ENCODE measurements at regions not wholly inside any gene's neighbourhood (a gene's known extent, or its start where the extent isn't known, plus 50 kb on each side); places are given as distances from the start of the nearest gene placed in this dataset.
"Not testable (repeated sequence)": the region's sequence is repeated elsewhere in the genome, so short reads cannot be mapped to it uniquely, and the experiment has no call there.

GRCh38 chr10:30553018-30553625 lies 76.4 kb downstream of the LYZL2 start:
- no peaks in the 10 kb centered on the region for H3K4me1 ChIP-seq (ENCODE audit: control insufficient read depth, insufficient read depth, low read length, poor library complexity, severe bottlenecking)
- no peak for ATAC-seq (ENCODE audit: low read depth in 2 of 2)

GRCh38 chr10:30550967-30551815 lies 78.4 kb downstream of the LYZL2 start:
- no peaks in the 10 kb centered on the region for H3K27me3 ChIP-seq (ENCODE audit: control insufficient read depth, insufficient read depth, low read length)
- ATAC-seq (ENCODE audit: low read depth in 2 of 2) (no peak), DNase-seq (no peak)
- no peak overlapping the region for H3K4me3 ChIP-seq (ENCODE audit: low read depth, low read length)
- Mint-ChIP-seq H3K27ac (peak overlapping the region in 1 of 3 donors; percentile 2), H3K4me3 (peak overlapping the region in 1 of 4 donors; percentile 3), H3K4me1 (peaks cover 0 to 4% (median 0%) of the 10 kb centered on the region in 4 donors), H3K36me3 (peaks cover 3% of the 10 kb centered on the region), H3K9me3 (no peaks in the 10 kb centered on the region), H3K27me3 (peaks cover 18% of the 10 kb centered on the region)
- H3K36me3 ChIP-seq (ENCODE audit: control insufficient read depth, insufficient read depth, low read length), result no peaks in the 10 kb centered on the region
- H3K4me1 ChIP-seq (ENCODE audit: control insufficient read depth, insufficient read depth, low read length, poor library complexity, severe bottlenecking), result no peaks in the 10 kb centered on the region
- no peak overlapping the region for H3K27ac ChIP-seq (ENCODE audit: insufficient read depth, low read length, poor library complexity, severe bottlenecking)
- H3K9me3 ChIP-seq (ENCODE audit: control insufficient read depth in 2 of 2, low read length in 2 of 2), result no peaks in the 10 kb centered on the region

More at GRCh38 chr10:30553018-30553625, 76.4 kb downstream of the LYZL2 start:
- Mint-ChIP-seq H3K27ac (no peak overlapping the region), H3K36me3 (peaks cover 3% of the 10 kb centered on the region), H3K4me3 (no peak overlapping the region), H3K9me3 (no peaks in the 10 kb centered on the region), H3K4me1 (peaks cover 0 to 4% (median 0%) of the 10 kb centered on the region in 4 donors), H3K27me3 (peaks cover 16% of the 10 kb centered on the region)
- no peaks in the 10 kb centered on the region for H3K9me3 ChIP-seq (ENCODE audit: control insufficient read depth in 2 of 2, low read length in 2 of 2)
- H3K4me3 ChIP-seq (ENCODE audit: low read depth, low read length), result no peak overlapping the region
- no peaks in the 10 kb centered on the region for H3K36me3 ChIP-seq (ENCODE audit: control insufficient read depth, insufficient read depth, low read length)
- no peaks in the 10 kb centered on the region for H3K27me3 ChIP-seq (ENCODE audit: control insufficient read depth, insufficient read depth, low read length)
- H3K27ac ChIP-seq (ENCODE audit: insufficient read depth, low read length, poor library complexity, severe bottlenecking), result no peak overlapping the region
- no peak for DNase-seq

GRCh38 chr10:30549134-30549687 lies 80.3 kb downstream of the LYZL2 start:
- DNase-seq; H3K9me3 ChIP-seq (ENCODE audit: control insufficient read depth in 2 of 2, low read length in 2 of 2); H3K4me1 ChIP-seq (ENCODE audit: control insufficient read depth, insufficient read depth, low read length, poor library complexity, severe bottlenecking); H3K27ac ChIP-seq (ENCODE audit: insufficient read depth, low read length, poor library complexity, severe bottlenecking); H3K4me1 Mint-ChIP-seq; H3K27ac Mint-ChIP-seq; H3K9me3 Mint-ChIP-seq; H3K36me3 Mint-ChIP-seq; H3K4me3 ChIP-seq (ENCODE audit: low read depth, low read length); H3K4me3 Mint-ChIP-seq; ATAC-seq (ENCODE audit: low read depth in 2 of 2); H3K27me3 ChIP-seq (ENCODE audit: control insufficient read depth, insufficient read depth, low read length); H3K36me3 ChIP-seq (ENCODE audit: control insufficient read depth, insufficient read depth, low read length): not testable (repeated sequence)
- H3K27me3 Mint-ChIP-seq, result peaks cover 19% of the 10 kb centered on the region

DNA sequence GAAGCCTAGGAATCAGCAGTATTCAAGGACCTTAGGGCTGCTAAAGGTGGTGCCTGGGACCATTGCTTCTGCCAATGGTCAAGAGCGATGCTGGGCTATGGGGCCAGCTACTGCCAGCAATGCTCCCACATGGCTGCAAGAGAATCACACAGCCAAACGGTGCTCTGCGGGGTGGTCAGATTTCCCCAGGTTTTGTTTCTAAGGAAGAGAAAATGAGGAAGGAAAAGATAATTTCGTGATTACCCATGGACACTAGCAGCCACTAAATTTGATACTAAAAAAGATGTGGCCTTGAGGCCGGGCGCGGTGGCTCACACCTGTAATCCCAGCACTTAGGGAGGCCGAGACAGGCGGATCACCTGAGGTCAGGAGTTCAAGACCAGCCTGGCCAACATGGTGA lies 83.0 kb downstream of the LYZL2 start:
- no peaks in the 10 kb centered on the region for H3K27me3 ChIP-seq (ENCODE audit: control insufficient read depth, insufficient read depth, low read length)
- DNase-seq, result no peak
- Mint-ChIP-seq H3K4me1 (peaks cover 0 to 2% (median 0%) of the 10 kb centered on the region in 4 donors), H3K36me3 (peaks cover 3% of the 10 kb centered on the region), H3K27ac (no peak overlapping the region), H3K9me3 (no peaks in the 10 kb centered on the region), H3K27me3 (peaks cover 19% of the 10 kb centered on the region), H3K4me3 (no peak overlapping the region)
- H3K9me3 ChIP-seq (ENCODE audit: control insufficient read depth in 2 of 2, low read length in 2 of 2), result no peaks in the 10 kb centered on the region
- H3K36me3 ChIP-seq (ENCODE audit: control insufficient read depth, insufficient read depth, low read length), result no peaks in the 10 kb centered on the region
- H3K4me1 ChIP-seq (ENCODE audit: control insufficient read depth, insufficient read depth, low read length, poor library complexity, severe bottlenecking), result no peaks in the 10 kb centered on the region
- ATAC-seq (ENCODE audit: low read depth in 2 of 2), result no peak
- H3K27ac ChIP-seq (ENCODE audit: insufficient read depth, low read length, poor library complexity, severe bottlenecking), result no peak overlapping the region
- no peak overlapping the region for H3K4me3 ChIP-seq (ENCODE audit: low read depth, low read length)

DNA sequence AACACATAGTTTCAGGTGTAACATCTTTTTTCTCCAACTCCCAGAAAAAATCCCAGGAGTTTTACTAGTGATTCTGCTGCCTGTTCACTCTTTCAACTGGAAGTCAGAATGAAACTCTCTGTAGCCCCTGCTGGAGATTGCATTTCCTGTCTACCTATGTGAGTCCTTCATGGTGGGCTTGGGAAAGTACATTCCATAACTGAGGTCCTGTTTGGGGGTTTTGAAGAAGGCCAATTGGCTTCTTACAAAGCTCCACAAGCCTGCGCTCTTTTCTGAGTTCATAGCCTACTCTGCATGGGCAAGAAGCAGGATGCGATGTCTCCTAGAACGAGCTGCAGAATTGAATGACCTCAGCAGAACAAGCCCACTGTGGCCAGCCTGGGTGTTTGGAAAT lies 86.7 kb downstream of the LYZL2 start:
- Histone ChIP-seq H3K9me3 (ENCODE audit: control insufficient read depth in 2 of 2, low read length in 2 of 2) (no peaks in the 10 kb centered on the region), H3K4me1 (ENCODE audit: control insufficient read depth, insufficient read depth, low read length, poor library complexity, severe bottlenecking) (no peaks in the 10 kb centered on the region), H3K27me3 (ENCODE audit: control insufficient read depth, insufficient read depth, low read length) (no peaks in the 10 kb centered on the region), H3K27ac (ENCODE audit: insufficient read depth, low read length, poor library complexity, severe bottlenecking) (no peak overlapping the region), H3K36me3 (ENCODE audit: control insufficient read depth, insufficient read depth, low read length) (no peaks in the 10 kb centered on the region), H3K4me3 (ENCODE audit: low read depth, low read length) (no peak overlapping the region)
- Mint-ChIP-seq H3K9me3 (no peaks in the 10 kb centered on the region), H3K4me1 (no peaks in the 10 kb centered on the region), H3K36me3 (no peaks in the 10 kb centered on the region), H3K27me3 (peaks cover 20% of the 10 kb centered on the region), H3K27ac (no peak overlapping the region), H3K4me3 (no peak overlapping the region)
- ATAC-seq (ENCODE audit: low read depth in 2 of 2) (no peak), DNase-seq (no peak)

DNA sequence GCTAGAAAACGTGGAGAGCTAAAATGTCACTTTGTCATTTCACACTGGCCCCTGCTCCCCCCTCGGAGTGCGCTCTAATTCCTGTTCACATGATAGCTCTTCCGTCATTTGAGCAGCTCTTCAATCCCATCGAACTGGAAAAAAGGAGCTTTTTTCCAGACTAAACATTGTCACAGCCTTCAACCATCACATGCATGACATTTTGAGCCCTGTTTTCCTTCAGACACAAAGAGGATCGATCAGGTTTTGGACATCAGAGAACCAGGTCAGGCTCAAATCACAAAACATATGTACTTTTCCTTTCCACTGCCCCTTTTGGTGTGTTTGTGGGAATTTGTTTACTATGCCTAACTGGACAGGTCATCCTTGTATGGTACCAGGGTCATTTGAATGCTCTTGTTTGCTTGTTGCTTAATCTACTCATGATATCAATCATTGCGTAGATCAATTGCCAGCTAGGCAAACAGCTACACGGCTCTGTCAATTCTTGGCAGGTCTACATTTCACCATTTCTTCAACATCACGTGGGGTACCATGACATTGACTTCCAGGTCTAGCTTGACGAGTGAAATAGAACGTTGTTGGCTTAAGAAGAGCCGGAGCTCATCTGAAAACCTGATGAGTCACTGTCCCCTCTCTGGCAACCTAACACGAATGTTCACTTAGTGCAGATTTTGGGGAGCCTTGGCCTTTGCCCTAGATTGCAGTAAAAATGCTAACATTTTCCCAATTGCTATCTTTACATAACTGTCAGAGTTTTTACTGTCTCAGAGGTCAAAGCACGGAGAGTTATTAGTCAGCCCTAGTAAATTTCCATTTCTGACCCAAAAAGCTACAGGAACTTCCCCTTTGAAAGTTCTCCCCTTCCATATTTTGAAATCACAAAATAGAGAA lies 87.3 kb downstream of the LYZL2 start:
- H3K27ac Mint-ChIP-seq, result no peak overlapping the region
- ATAC-seq (ENCODE audit: low read depth in 2 of 2), result no peak

GRCh38 chr10:30540276-30540675 lies 89.3 kb downstream of the LYZL2 start:
- Histone ChIP-seq H3K27me3 (ENCODE audit: control insufficient read depth, insufficient read depth, low read length) (no peaks in the 10 kb centered on the region), H3K4me1 (ENCODE audit: control insufficient read depth, insufficient read depth, low read length, poor library complexity, severe bottlenecking) (no peaks in the 10 kb centered on the region), H3K4me3 (ENCODE audit: low read depth, low read length) (no peak overlapping the region), H3K9me3 (ENCODE audit: control insufficient read depth in 2 of 2, low read length in 2 of 2) (no peaks in the 10 kb centered on the region), H3K27ac (ENCODE audit: insufficient read depth, low read length, poor library complexity, severe bottlenecking) (no peak overlapping the region), H3K36me3 (ENCODE audit: control insufficient read depth, insufficient read depth, low read length) (no peaks in the 10 kb centered on the region)
- H3K9me3 Mint-ChIP-seq, result no peaks in the 10 kb centered on the region
- peaks cover 0 to 4% (median 2%) of the 10 kb centered on the region in 4 donors for H3K4me1 Mint-ChIP-seq
- H3K27me3 Mint-ChIP-seq, result peaks cover 13% of the 10 kb centered on the region
- no peak overlapping the region for H3K27ac Mint-ChIP-seq
- H3K4me3 Mint-ChIP-seq, result no peak overlapping the region
- ATAC-seq (ENCODE audit: low read depth in 2 of 2) (no peak), DNase-seq (no peak)
- no peaks in the 10 kb centered on the region for H3K36me3 Mint-ChIP-seq

More for the DNA sequence above, 87.3 kb downstream of the LYZL2 start:
- DNase-seq, result no peak
- no peaks in the 10 kb centered on the region for H3K4me1 ChIP-seq (ENCODE audit: control insufficient read depth, insufficient read depth, low read length, poor library complexity, severe bottlenecking)
- H3K27ac ChIP-seq (ENCODE audit: insufficient read depth, low read length, poor library complexity, severe bottlenecking), result no peak overlapping the region
- no peak overlapping the region for H3K4me3 ChIP-seq (ENCODE audit: low read depth, low read length)
- no peaks in the 10 kb centered on the region for H3K36me3 Mint-ChIP-seq
- H3K9me3 Mint-ChIP-seq, result no peaks in the 10 kb centered on the region
- H3K4me3 Mint-ChIP-seq, result no peak overlapping the region
- H3K27me3 Mint-ChIP-seq, result peaks cover 13% of the 10 kb centered on the region
- H3K27me3 ChIP-seq (ENCODE audit: control insufficient read depth, insufficient read depth, low read length), result no peaks in the 10 kb centered on the region
- H3K4me1 Mint-ChIP-seq, result no peaks in the 10 kb centered on the region
- no peaks in the 10 kb centered on the region for H3K9me3 ChIP-seq (ENCODE audit: control insufficient read depth in 2 of 2, low read length in 2 of 2)
- H3K36me3 ChIP-seq (ENCODE audit: control insufficient read depth, insufficient read depth, low read length), result no peaks in the 10 kb centered on the region

All from CD4-positive, CD25-positive, alpha-beta regulatory T cell (primary cell).